NOMO-1 (cell line): ENCODE measurements at regions not wholly inside any gene's neighbourhood (a gene's known extent, or its start where the extent isn't known, plus 50 kb on each side); places are given as distances from the start of the nearest gene placed in this dataset.
"Not testable (repeated sequence)": the region's sequence is repeated elsewhere in the genome, so short reads cannot be mapped to it uniquely, and the experiment has no call there.

Experiments
- DNase-seq, 2 experiments: peaks; one replicate each; lab custom pipeline; 2025; ENCODE audit not compliant: unreplicated experiment in 2 of 2; lab: John Stamatoyannopoulos, UW

GRCh38 chr1:72483846-72484357, 201.6 kb upstream of the NEGR1 start:
- DNase-seq = no peak

GRCh38 chr1:72482736-72483413, 200.5 kb upstream of the NEGR1 start:
- no peak for DNase-seq

- DNase-seq = no peak
These were observed 199.2 kb upstream of the NEGR1 start for GRCh38 chr1:72481420-72481970.

- DNase-seq = no peak
These were observed 184.0 kb upstream of the NEGR1 start for GRCh38 chr1:72466376-72466775.

- DNase-seq = no peak
These were observed 180.0 kb upstream of the NEGR1 start for GRCh38 chr1:72462186-72462905.

GRCh38 chr1:72442262-72442661, 159.9 kb upstream of the NEGR1 start:
- DNase-seq = no peak

- no peak for DNase-seq
These were observed 156.7 kb upstream of the NEGR1 start for GRCh38 chr1:72439036-72439435.

GRCh38 chr1:72438270-72438669, 155.9 kb upstream of the NEGR1 start:
- no peak for DNase-seq

- DNase-seq = no peak
These were observed 152.7 kb upstream of the NEGR1 start for GRCh38 chr1:72435025-72435424.

GRCh38 chr1:72434070-72434469, 151.7 kb upstream of the NEGR1 start:
- DNase-seq = no peak

GRCh38 chr1:72433591-72433990, 151.3 kb upstream of the NEGR1 start:
- DNase-seq = no peak

GRCh38 chr1:72432645-72433267, 150.4 kb upstream of the NEGR1 start:
- DNase-seq = no peak

- no peak for DNase-seq
These were observed 149.5 kb upstream of the NEGR1 start for GRCh38 chr1:72431810-72432209.

- DNase-seq = not testable (repeated sequence)
These were observed 145.9 kb upstream of the NEGR1 start for GRCh38 chr1:72428276-72428675.

GRCh38 chr1:72419229-72419628, 136.9 kb upstream of the NEGR1 start:
- DNase-seq = no peak

- DNase-seq = no peak
These were observed 129.9 kb upstream of the NEGR1 start for GRCh38 chr1:72412286-72412685.

GRCh38 chr1:72399807-72400206, 117.5 kb upstream of the NEGR1 start:
- no peak for DNase-seq

GRCh38 chr1:72397786-72398185, 115.4 kb upstream of the NEGR1 start:
- DNase-seq = no peak

GRCh38 chr1:72394457-72394856, 112.1 kb upstream of the NEGR1 start:
- no peak for DNase-seq

- DNase-seq = no peak
These were observed 96.7 kb upstream of the NEGR1 start for GRCh38 chr1:72379072-72379471.

- no peak for DNase-seq
These were observed 92.9 kb upstream of the NEGR1 start for GRCh38 chr1:72375226-72375625.
